Endothelial cell of umbilical vein (primary cell): ENCODE measurements at regions not wholly inside any gene's neighbourhood (a gene's known extent, or its start where the extent isn't known, plus 50 kb on each side); places are given as distances from the start of the nearest gene placed in this dataset.

Experiments used
- BruUV-seq: library from RNA; stranded (reverse); fragments of 400-500 nt; replicated peaks from 2 replicates; lab custom pipeline; 2021; lab: Mats Ljungman, UMichigan
- CTCF ChIA-PET: fragments of 300-600, 350-600 bp; sonication (Branson Sonifier 250); formaldehyde crosslinking; loops from one replicate; lab custom pipeline; 2021; ENCODE audit warnings: antibody characterized with exemption, inconsistent platforms; lab: Charles Lee
- POLR2A ChIA-PET: fragments of 300-600, 350-600 bp; sonication (Branson Sonifier 250); formaldehyde crosslinking; loops from one replicate; lab custom pipeline; 2021; ENCODE audit warnings: antibody characterized with exemption, inconsistent platforms; lab: Charles Lee
- DNase-seq: peaks from one replicate; pipeline ENCODE4 v3.0.0-alpha.2; 2011; ENCODE audit warnings: low read depth, low spot score
- FAIRE-seq: peaks from 2 replicates; lab custom pipeline; 2011; peaks lifted over from hg19 to GRCh38; lab: Jason Lieb, UNC
- H2AFZ ChIP-seq: 2 replicates; pipeline ENCODE4 v1.6.0; 2012; ENCODE audit warnings: low read depth, low read length, control low read depth, inconsistent platforms
- H3K27ac ChIP-seq: 2 replicates; pipeline ENCODE4 v1.5.1; 2011; ENCODE audit warnings: low read depth, mild to moderate bottlenecking, control low read depth, low read length, moderate library complexity; ENCODE audit not compliant: insufficient read depth
- H3K27me3 ChIP-seq, 2 experiments: 2 replicates each; pipeline versions ENCODE4 v1.6.0 to v1.6.1; 2011; ENCODE audit warnings: low read length in 2 of 2, mixed read lengths in 1 of 2; ENCODE audit not compliant: control insufficient read depth in 2 of 2, insufficient read depth in 2 of 2
- H3K36me3 ChIP-seq, 2 experiments: 2 replicates in 1 of 2; 3 replicates in 1 of 2; pipeline ENCODE4 v1.5.1; 2011; ENCODE audit warnings: low read length in 2 of 2, mild to moderate bottlenecking in 1 of 2, moderate library complexity in 1 of 2; ENCODE audit not compliant: control insufficient read depth in 2 of 2, insufficient read depth in 2 of 2; ENCODE audit errors: extremely low read depth in 1 of 2
- H3K4me1 ChIP-seq: 3 replicates; pipeline ENCODE4 v1.5.1; 2011; ENCODE audit warnings: mild to moderate bottlenecking, low read length; ENCODE audit not compliant: control insufficient read depth, insufficient read depth; ENCODE audit errors: extremely low read depth
- H3K4me2 ChIP-seq: 2 replicates; pipeline ENCODE4 v1.6.1; 2011; ENCODE audit warnings: low read length, control low read depth, mixed read lengths; ENCODE audit not compliant: insufficient read depth
- H3K4me3 ChIP-seq, 3 experiments: fragments of 200-600 bp in 1 of 3; sonication (generic), shearing (Covaris generic) in 1 of 3; replicated peaks in 1 of 3; 2 replicates each; pipeline ENCODE4 v1.5.1; 2011 to 2016; ENCODE audit warnings: control low read depth in 3 of 3, low read length in 3 of 3, mild to moderate bottlenecking in 2 of 3, inconsistent platforms in 1 of 3, low read depth in 1 of 3, moderate library complexity in 1 of 3; ENCODE audit not compliant: insufficient read depth in 1 of 3
- H3K79me2 ChIP-seq: 2 replicates; pipeline ENCODE4 v1.6.0; 2012; ENCODE audit warnings: low read length, inconsistent platforms; ENCODE audit not compliant: control insufficient read depth, insufficient read depth
- H3K9ac ChIP-seq: replicated peaks from 2 replicates; pipeline ENCODE3; 2011; ENCODE audit warnings: low read length, control low read depth; ENCODE audit not compliant: insufficient read depth; ENCODE audit errors: extremely low read depth
- H3K9me1 ChIP-seq: replicated peaks from 3 replicates; pipeline ENCODE4 v1.6.0; 2011; ENCODE audit warnings: mild to moderate bottlenecking, low read length; ENCODE audit not compliant: control insufficient read depth, insufficient read depth; ENCODE audit errors: extremely low read depth
- H3K9me3 ChIP-seq: replicated peaks from 2 replicates; pipeline ENCODE4 v1.5.1; 2012; ENCODE audit warnings: low read length, inconsistent platforms; ENCODE audit not compliant: control insufficient read depth, insufficient read depth
- H4K20me1 ChIP-seq: replicated peaks from 2 replicates; pipeline ENCODE3; 2011; ENCODE audit warnings: mild to moderate bottlenecking, low read length; ENCODE audit not compliant: control insufficient read depth, insufficient read depth; ENCODE audit errors: extremely low read depth
- EZH2 ChIP-seq: IDR thresholded peaks from 2 replicates; pipeline ENCODE4 v1.6.1; 2012; ENCODE audit warnings: borderline replicate concordance, low read depth, mild to moderate bottlenecking, moderate library complexity, low read length, inconsistent platforms; ENCODE audit not compliant: severe bottlenecking
- FOS ChIP-seq: IDR thresholded peaks from 2 replicates; pipeline ENCODE4 v1.6.1; 2011; ENCODE audit warnings: mild to moderate bottlenecking, low read length, moderate library complexity, borderline replicate concordance; ENCODE audit not compliant: insufficient read depth
- GATA2 ChIP-seq: IDR thresholded peaks from 2 replicates; pipeline ENCODE4 v1.7.0; 2011; ENCODE audit warnings: low read depth, mild to moderate bottlenecking, moderate library complexity, mixed read lengths, low read length; ENCODE audit not compliant: insufficient read length, insufficient read depth
- JUN ChIP-seq: IDR thresholded peaks from 2 replicates; pipeline ENCODE4 v1.6.1; 2011; ENCODE audit warnings: borderline replicate concordance, low read depth; ENCODE audit not compliant: insufficient read length, insufficient read depth
- MYC ChIP-seq: IDR thresholded peaks from one replicate; pipeline ENCODE4 v1.6.1; 2011; ENCODE audit warnings: mild to moderate bottlenecking, low read depth, low read length
- POLR2A ChIP-seq: IDR thresholded peaks from 2 replicates; pipeline ENCODE4 v1.6.1; 2012; ENCODE audit warnings: low read depth, mild to moderate bottlenecking, control low read depth, low read length
- POLR2AphosphoS5 ChIP-seq: IDR thresholded peaks from 2 replicates; pipeline ENCODE4 v1.6.1; 2012; ENCODE audit warnings: low read depth, mild to moderate bottlenecking, control low read depth, low read length, moderate library complexity; ENCODE audit not compliant: insufficient read depth
- dilution Hi-C: fragments of 300-500 bp; cut with MboI; formaldehyde crosslinking; loops from one replicate; pipeline ENCODE4 v1.15.0; 2019; ENCODE audit warnings: low sequenced_read_pairs; ENCODE audit not compliant: extremely low pct_ligation_motif_present
- intact Hi-C: fragments of 100-400 bp; cut with micrococcal nuclease; formaldehyde crosslinking; loops from one replicate; pipeline ENCODE4 v1.10.0; 2022
- TF ChIP-seq, protein P1 (sequence below): IDR thresholded peaks from 2 replicates; pipeline ENCODE4 v1.6.1; 2011; ENCODE audit not compliant: insufficient read depth, insufficient read length
- TF ChIP-seq, protein P2 (sequence below), 2 donors: IDR thresholded peaks; 1 replicate in 1 of 2; 2 replicates in 1 of 2; pipeline ENCODE4 v1.5.1; 2011; ENCODE audit warnings: low read length in 2 of 2, mild to moderate bottlenecking in 2 of 2, moderate library complexity in 2 of 2, control low read depth in 1 of 2, inconsistent platforms in 1 of 2, low read depth in 1 of 2; ENCODE audit not compliant: insufficient read depth in 1 of 2; ENCODE audit errors: extremely low read depth in 1 of 2

DNA sequence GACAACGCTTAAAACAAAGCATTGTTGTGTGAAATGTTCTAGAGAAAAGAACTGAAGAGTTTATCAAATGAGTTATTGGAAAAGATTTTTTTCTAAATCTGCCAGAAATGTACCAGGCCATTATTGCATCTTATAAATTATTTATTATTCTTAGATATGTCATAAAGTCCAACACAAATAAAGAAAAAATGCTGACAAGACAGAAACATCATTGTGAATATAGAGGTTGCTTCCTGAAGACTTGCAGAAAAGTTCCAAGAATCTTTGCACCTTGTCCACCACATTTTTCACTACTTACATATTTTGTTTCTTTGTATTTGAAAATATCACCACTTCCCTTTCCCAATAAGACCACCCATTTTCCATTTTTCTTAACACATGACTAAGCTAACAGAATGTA lies 545.8 kb downstream of the IQCM start:
- no peak overlapping the region for H3K4me3 ChIP-seq
- H3K9me1 ChIP-seq = no peaks in the 10 kb centered on the region
- H3K27me3 ChIP-seq = no peaks in the 10 kb centered on the region
- BruUV-seq = no TSS peak
- H4K20me1 ChIP-seq = no peaks in the 10 kb centered on the region
- dilution Hi-C loops (no loop called here), intact Hi-C loops (loop anchor here (10.0 kb wide), 1 partner anchor 265 kb away; no protein-coding TSS in a partner anchor)
- H3K9me3 ChIP-seq = no peaks in the 10 kb centered on the region
- TF ChIP-seq JUN (no peak), FOS (no peak), MYC (no peak), GATA2 (no peak), POLR2A (no peak), EZH2 (no peak), POLR2AphosphoS5 (no peak)
- TF ChIP-seq, protein P1, sequence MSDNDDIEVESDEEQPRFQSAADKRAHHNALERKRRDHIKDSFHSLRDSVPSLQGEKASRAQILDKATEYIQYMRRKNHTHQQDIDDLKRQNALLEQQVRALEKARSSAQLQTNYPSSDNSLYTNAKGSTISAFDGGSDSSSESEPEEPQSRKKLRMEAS = no peak
- TF ChIP-seq, protein P2, sequence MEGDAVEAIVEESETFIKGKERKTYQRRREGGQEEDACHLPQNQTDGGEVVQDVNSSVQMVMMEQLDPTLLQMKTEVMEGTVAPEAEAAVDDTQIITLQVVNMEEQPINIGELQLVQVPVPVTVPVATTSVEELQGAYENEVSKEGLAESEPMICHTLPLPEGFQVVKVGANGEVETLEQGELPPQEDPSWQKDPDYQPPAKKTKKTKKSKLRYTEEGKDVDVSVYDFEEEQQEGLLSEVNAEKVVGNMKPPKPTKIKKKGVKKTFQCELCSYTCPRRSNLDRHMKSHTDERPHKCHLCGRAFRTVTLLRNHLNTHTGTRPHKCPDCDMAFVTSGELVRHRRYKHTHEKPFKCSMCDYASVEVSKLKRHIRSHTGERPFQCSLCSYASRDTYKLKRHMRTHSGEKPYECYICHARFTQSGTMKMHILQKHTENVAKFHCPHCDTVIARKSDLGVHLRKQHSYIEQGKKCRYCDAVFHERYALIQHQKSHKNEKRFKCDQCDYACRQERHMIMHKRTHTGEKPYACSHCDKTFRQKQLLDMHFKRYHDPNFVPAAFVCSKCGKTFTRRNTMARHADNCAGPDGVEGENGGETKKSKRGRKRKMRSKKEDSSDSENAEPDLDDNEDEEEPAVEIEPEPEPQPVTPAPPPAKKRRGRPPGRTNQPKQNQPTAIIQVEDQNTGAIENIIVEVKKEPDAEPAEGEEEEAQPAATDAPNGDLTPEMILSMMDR (IDR thresholded peaks at IDR 0.05; ENCODE audit: extremely low read depth in 1 of 2, insufficient read depth in 1 of 2, low read depth in 1 of 2, low read length in 2 of 2) = no peak
- no peaks in the 10 kb centered on the region for H3K4me1 ChIP-seq
- no peak overlapping the region for H3K27ac ChIP-seq
- no peak overlapping the region for H3K4me2 ChIP-seq
- no peak overlapping the region for H2AFZ ChIP-seq
- no peak overlapping the region for H3K9ac ChIP-seq
- H3K36me3 ChIP-seq = no peaks in the 10 kb centered on the region
- no peak for DNase-seq
- CTCF ChIA-PET = no interaction called here
- POLR2A ChIA-PET = no interaction called here
- FAIRE-seq = no peak
- H3K79me2 ChIP-seq = no peaks in the 10 kb centered on the region
